OCI-LY7 (cell line): ENCODE measurements at regions not wholly inside any gene's neighbourhood (a gene's known extent, or its start where the extent isn't known, plus 50 kb on each side); places are given as distances from the start of the nearest gene placed in this dataset.

ENCODE experiments used
- EZH2phosphoT487 ChIP-seq: fragments of 200-600 bp; sonication (generic); IDR thresholded peaks from 2 replicates; pipeline ENCODE4 v1.6.1; 2018; ENCODE audit warnings: low read depth, borderline replicate concordance, mild to moderate bottlenecking, mixed run types, antibody characterized with exemption, low read length, moderate library complexity, mixed read lengths
- TF ChIP-seq, protein P1 (sequence below): fragments of 200-600 bp; sonication (generic); conservative IDR thresholded peaks from 2 replicates; pipeline ENCODE4 v1.5.1; 2014; ENCODE audit warnings: mild to moderate bottlenecking, antibody characterized with exemption, low read length, moderate library complexity, mixed read lengths

DNA sequence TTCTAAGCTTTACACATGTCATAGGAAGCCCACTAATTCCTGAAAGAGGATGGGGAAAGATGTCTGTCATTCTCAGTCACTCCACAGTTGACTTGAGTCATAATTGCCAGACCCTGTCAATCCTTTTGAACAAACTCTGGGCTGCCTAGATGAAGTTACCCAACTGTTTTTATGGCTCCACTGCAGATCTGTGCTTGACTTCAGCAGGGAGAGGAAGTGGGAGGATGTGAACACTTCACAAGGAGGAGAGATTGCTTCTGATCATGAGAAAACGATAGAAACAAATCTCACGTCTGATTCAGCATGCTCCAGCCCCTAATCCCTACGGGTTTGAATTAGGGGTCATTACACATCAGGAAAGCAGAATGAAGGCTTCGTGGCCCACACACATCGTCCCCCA is 596.6 kb upstream of the CELF2 start:
- TF ChIP-seq EZH2phosphoT487: no peak
- TF ChIP-seq, protein P1, sequence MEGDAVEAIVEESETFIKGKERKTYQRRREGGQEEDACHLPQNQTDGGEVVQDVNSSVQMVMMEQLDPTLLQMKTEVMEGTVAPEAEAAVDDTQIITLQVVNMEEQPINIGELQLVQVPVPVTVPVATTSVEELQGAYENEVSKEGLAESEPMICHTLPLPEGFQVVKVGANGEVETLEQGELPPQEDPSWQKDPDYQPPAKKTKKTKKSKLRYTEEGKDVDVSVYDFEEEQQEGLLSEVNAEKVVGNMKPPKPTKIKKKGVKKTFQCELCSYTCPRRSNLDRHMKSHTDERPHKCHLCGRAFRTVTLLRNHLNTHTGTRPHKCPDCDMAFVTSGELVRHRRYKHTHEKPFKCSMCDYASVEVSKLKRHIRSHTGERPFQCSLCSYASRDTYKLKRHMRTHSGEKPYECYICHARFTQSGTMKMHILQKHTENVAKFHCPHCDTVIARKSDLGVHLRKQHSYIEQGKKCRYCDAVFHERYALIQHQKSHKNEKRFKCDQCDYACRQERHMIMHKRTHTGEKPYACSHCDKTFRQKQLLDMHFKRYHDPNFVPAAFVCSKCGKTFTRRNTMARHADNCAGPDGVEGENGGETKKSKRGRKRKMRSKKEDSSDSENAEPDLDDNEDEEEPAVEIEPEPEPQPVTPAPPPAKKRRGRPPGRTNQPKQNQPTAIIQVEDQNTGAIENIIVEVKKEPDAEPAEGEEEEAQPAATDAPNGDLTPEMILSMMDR: no peak
